ENCODE measurements at regions not wholly inside any gene's neighbourhood (a gene's known extent, or its start where the extent isn't known, plus 50 kb on each side); places are given as distances from the start of the nearest gene placed in this dataset.

GRCh38 chr2:128375454-128375853 lies 56.8 kb upstream of the HS6ST1 start:
- DNase-seq: no peak

DNA sequence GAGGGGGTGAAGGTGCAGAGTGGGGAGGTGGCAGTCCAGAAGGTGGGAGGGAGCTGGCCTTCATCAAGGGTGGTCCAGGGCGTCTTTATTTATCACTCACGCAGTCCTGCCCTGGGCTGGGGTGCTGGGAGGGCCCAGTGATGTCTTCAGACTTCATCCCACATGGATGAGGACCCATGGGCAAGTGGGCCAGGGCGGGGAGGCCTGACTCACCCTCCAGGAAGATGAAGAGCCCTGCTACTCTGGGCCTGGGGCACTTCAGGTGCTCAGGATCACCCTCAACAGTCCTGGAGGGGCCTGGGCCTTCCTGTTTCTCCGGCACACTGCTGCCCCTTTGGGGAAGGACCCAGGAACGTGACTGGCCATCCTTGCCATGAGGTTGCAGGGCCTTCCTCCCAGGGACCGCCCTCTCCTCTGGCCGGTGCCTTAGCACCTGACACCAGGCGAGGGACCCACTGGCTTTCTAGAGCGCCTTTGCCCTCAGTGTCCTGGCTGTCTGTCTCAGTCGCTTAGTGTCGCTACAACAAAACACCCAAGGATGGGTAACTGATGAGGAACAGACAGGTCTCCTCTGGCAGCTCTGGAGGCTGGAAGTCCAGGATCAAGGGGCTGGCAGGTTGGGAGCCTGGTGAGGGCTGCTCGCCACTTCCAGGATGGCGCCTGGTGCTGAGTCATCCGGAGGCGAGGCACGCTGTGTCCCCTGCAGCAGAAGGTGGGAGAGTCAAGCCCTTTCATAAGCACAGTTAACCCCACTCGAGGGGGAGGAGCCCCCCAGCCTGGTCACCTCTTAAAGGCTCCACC lies 57.8 kb upstream of the HS6ST1 start:
- Histone ChIP-seq H3K36me3 (no peaks in the 10 kb centered on the region), H3K9me3 (no peaks in the 10 kb centered on the region), H3K4me1 (no peaks in the 10 kb centered on the region), H3K4me3 (ENCODE audit: low read depth, low read length) (no peak overlapping the region), H3K27me3 (no peaks in the 10 kb centered on the region)
- peak; percentile 8 for DNase-seq
- TF ChIP-seq, protein P1, sequence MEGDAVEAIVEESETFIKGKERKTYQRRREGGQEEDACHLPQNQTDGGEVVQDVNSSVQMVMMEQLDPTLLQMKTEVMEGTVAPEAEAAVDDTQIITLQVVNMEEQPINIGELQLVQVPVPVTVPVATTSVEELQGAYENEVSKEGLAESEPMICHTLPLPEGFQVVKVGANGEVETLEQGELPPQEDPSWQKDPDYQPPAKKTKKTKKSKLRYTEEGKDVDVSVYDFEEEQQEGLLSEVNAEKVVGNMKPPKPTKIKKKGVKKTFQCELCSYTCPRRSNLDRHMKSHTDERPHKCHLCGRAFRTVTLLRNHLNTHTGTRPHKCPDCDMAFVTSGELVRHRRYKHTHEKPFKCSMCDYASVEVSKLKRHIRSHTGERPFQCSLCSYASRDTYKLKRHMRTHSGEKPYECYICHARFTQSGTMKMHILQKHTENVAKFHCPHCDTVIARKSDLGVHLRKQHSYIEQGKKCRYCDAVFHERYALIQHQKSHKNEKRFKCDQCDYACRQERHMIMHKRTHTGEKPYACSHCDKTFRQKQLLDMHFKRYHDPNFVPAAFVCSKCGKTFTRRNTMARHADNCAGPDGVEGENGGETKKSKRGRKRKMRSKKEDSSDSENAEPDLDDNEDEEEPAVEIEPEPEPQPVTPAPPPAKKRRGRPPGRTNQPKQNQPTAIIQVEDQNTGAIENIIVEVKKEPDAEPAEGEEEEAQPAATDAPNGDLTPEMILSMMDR (IDR thresholded peaks at IDR 0.05; ENCODE audit: low read depth, low read length): no peak

More at GRCh38 chr2:128375454-128375853, 56.8 kb upstream of the HS6ST1 start:
- Histone ChIP-seq H3K4me1 (no peaks in the 10 kb centered on the region), H3K9me3 (no peaks in the 10 kb centered on the region), H3K4me3 (ENCODE audit: low read depth, low read length) (no peak overlapping the region), H3K36me3 (no peaks in the 10 kb centered on the region), H3K27me3 (no peaks in the 10 kb centered on the region)
- TF ChIP-seq, protein P1 (IDR thresholded peaks at IDR 0.05; ENCODE audit: low read depth, low read length): no peak

GRCh38 chr2:128377071-128377910 lies 58.6 kb upstream of the HS6ST1 start:
- Histone ChIP-seq H3K4me1 (no peaks in the 10 kb centered on the region), H3K27me3 (no peaks in the 10 kb centered on the region), H3K9me3 (no peaks in the 10 kb centered on the region), H3K36me3 (no peaks in the 10 kb centered on the region), H3K4me3 (ENCODE audit: low read depth, low read length) (no peak overlapping the region)
- DNase-seq: peak; percentile 1
- TF ChIP-seq, protein P1 (IDR thresholded peaks at IDR 0.05; ENCODE audit: low read depth, low read length): no peak

DNA sequence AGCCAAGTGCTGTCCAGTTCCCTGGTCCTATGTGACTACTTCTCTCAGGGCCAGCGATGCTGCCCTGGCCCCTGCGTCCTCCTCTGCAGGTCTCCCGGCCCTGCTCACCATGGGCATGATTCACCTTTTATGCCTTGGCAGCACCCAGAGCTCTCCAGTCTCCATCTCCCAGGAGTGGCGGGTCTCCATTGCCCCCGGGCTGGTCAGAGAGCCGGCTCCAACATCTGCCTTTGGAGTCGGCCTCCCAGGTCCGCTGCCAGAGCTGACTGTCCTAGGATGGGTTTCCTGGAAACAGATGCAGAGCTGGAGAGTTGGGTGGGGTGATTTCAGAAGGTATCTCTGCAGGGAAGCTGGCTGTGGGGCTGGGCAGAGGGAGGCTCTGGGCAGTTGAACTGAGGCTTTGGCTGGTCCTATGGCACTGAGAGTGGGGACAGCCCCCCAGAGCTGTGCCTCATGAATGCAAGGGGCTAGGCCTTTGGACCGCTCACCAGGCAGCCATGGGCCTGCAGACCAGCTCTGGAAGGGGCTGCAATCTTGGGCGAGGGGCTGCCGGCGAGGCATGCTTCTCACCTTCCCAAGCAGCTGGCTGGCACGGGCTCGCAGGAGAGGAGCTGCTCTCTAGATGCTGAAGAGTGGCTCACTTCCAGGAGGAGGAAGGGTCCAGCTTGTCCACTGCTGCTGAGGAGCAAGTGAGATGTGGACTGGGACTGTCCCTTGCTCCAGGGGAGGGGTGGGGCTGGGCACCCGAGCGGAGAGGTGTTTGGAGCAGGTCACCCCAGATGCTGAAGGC lies 59.8 kb upstream of the HS6ST1 start:
- peak; percentile 6 for DNase-seq
- TF ChIP-seq, protein P1 (IDR thresholded peaks at IDR 0.05; ENCODE audit: low read depth, low read length): no peak
- H3K4me1 ChIP-seq: no peaks in the 10 kb centered on the region
- no peaks in the 10 kb centered on the region for H3K9me3 ChIP-seq
- no peaks in the 10 kb centered on the region for H3K36me3 ChIP-seq
- no peak overlapping the region for H3K4me3 ChIP-seq (ENCODE audit: low read depth, low read length)
- H3K27me3 ChIP-seq: no peaks in the 10 kb centered on the region

DNA sequence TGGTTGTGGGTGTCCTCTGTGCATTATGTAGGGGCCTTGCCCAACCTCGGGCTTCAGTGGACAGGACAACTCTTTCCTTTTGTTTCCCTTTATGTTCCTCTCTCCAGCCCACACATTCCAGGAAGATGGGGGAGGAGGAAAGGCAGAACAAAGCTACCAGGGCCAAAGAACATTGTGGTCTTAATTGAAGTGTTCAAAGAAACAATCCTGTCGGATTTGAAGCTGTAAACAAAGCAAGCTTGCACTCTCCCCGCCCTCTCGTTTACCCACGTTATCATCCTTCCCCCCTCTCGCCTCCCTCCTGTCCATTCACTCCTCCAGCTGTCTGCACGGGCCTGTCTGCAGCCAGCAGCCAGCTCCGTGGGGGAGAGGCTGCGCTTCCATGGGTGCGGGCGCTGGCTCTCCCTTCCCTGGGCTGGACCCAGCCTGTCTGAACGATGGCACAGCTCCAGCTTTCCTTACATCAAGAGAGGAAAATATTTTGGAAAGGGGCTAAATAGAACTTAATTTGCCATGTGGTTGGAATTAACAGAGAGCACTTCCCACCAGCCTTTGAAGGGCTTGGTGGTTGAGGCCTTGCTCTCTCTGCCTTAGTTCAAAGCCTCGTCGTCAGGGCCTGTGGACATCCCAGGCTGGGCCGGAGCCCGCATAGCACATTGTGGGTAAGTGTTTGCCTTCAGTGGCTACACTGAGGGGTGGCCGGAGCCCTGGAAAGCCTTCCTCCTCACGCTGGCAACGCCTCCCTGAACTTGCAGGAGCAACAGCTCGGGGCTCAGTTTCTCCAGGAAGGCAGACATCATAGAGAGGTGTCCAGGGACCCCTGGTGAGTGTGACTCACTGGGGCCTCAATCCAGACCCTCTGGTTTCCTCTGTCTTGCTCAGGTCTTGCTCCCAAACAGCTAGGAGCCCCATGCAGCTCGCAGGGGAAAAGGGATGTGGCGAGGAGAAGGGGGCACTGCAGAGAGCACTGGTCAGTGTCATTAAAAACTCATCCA lies 60.6 kb upstream of the HS6ST1 start:
- no peaks in the 10 kb centered on the region for H3K36me3 ChIP-seq
- peak; percentile 10 for DNase-seq
- no peaks in the 10 kb centered on the region for H3K4me1 ChIP-seq
- no peak overlapping the region for H3K4me3 ChIP-seq (ENCODE audit: low read depth, low read length)
- H3K9me3 ChIP-seq: no peaks in the 10 kb centered on the region
- no peaks in the 10 kb centered on the region for H3K27me3 ChIP-seq
- TF ChIP-seq, protein P1 (IDR thresholded peaks at IDR 0.05; ENCODE audit: low read depth, low read length): no peak
